Osteocyte (in vitro differentiated cells): ENCODE measurements at regions not wholly inside any gene's neighbourhood (a gene's known extent, or its start where the extent isn't known, plus 50 kb on each side); places are given as distances from the start of the nearest gene placed in this dataset.

Experiments
- DNase-seq: peaks from one replicate; pipeline ENCODE4 v3.0.0; 2021; ENCODE audit warnings: mixed read lengths; ENCODE audit not compliant: unreplicated experiment; ENCODE audit errors: extremely low spot score
- H3K27ac Mint-ChIP-seq: one replicate; pipeline ENCODE4 v1.8.0; 2021; ENCODE audit warnings: mild to moderate bottlenecking, mixed read lengths; ENCODE audit not compliant: unreplicated experiment
- H3K27me3 Mint-ChIP-seq: one replicate; pipeline ENCODE4 v1.8.0; 2021; ENCODE audit warnings: mixed read lengths; ENCODE audit not compliant: unreplicated experiment
- H3K36me3 Mint-ChIP-seq: one replicate; pipeline ENCODE4 v1.8.0; 2021; ENCODE audit warnings: mixed read lengths; ENCODE audit not compliant: unreplicated experiment
- H3K4me1 Mint-ChIP-seq: one replicate; pipeline ENCODE4 v1.8.0; 2021; ENCODE audit warnings: mixed read lengths; ENCODE audit not compliant: unreplicated experiment
- H3K4me3 Mint-ChIP-seq: one replicate; pipeline ENCODE4 v1.8.0; 2021; ENCODE audit warnings: mild to moderate bottlenecking, moderate library complexity, mixed read lengths; ENCODE audit not compliant: unreplicated experiment
- H3K9me3 Mint-ChIP-seq: one replicate; pipeline ENCODE4 v1.8.0; 2021; ENCODE audit warnings: mixed read lengths; ENCODE audit not compliant: unreplicated experiment
- CTCF ChIP-seq: fragments of 200-600 bp; sonication (generic); IDR thresholded peaks from 2 replicates; pipeline ENCODE4 v1.5.0; 2021; ENCODE audit warnings: antibody characterized with exemption, mild to moderate bottlenecking, moderate library complexity

- DNase-seq: no peak
- Mint-ChIP-seq H3K27me3 (peaks cover 70% of the 10 kb centered on the region), H3K9me3 (peaks cover 2% of the 10 kb centered on the region), H3K4me3 (no peak overlapping the region), H3K27ac (no peak overlapping the region), H3K36me3 (no peaks in the 10 kb centered on the region), H3K4me1 (no peaks in the 10 kb centered on the region)
- no peak for TF ChIP-seq CTCF
Observed at GRCh38 chr2:120577721-120578295, 157.9 kb upstream of the GLI2 start.

- H3K4me1 Mint-ChIP-seq: no peaks in the 10 kb centered on the region
- H3K4me3 Mint-ChIP-seq: no peak overlapping the region
- no peak overlapping the region for H3K27ac Mint-ChIP-seq
- H3K9me3 Mint-ChIP-seq: peaks cover 7% of the 10 kb centered on the region
- H3K36me3 Mint-ChIP-seq: no peaks in the 10 kb centered on the region
- no peak for DNase-seq
- no peak for TF ChIP-seq CTCF
- peaks cover 73% of the 10 kb centered on the region for H3K27me3 Mint-ChIP-seq
Observed at GRCh38 chr2:120578576-120579352, 156.9 kb upstream of the GLI2 start.

DNA sequence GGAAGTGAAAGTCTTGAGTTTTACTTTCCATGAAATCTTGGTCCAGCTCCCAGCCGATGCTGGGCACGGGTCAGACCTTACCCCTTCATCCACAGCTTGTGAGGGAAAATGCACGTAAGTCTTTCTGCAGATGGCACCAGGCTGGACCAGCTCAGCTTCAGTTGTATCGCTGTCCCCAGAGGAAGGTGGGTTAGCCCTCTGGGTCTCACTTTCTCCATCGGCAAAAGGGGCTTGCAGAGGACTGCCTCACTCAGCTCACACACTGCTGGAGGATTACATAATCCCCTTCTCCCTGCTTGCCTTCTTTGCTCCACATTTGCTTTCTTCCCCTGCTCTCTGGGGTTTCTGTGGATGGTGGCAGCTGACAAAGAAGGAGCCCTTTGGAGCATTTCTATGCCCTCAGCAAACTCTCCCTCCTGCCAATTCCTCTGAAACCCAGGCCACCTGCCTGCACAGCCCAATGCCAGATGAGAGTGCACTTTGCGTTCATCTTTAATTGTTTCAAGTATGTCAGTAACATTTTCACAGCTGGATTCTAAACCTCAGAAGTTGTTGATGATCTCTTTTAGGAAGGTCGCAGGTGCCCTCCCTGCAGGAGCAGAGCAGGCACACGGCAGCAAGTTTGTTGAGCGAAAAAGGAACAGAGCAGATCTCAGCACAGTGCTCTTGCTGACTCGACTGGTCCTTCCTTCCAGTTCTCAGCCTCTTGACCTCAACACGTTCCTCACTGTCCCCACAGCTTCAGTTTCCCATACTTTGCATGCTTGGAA is 155.6 kb upstream of the GLI2 start:
- DNase-seq: no peak
- Mint-ChIP-seq H3K27me3 (peaks cover 66% of the 10 kb centered on the region), H3K36me3 (no peaks in the 10 kb centered on the region), H3K27ac (no peak overlapping the region), H3K9me3 (peaks cover 7% of the 10 kb centered on the region), H3K4me3 (no peak overlapping the region), H3K4me1 (no peaks in the 10 kb centered on the region)
- no peak for TF ChIP-seq CTCF

GRCh38 chr2:120580709-120581108 is 155.0 kb upstream of the GLI2 start:
- peaks cover 7% of the 10 kb centered on the region for H3K9me3 Mint-ChIP-seq
- no peaks in the 10 kb centered on the region for H3K4me1 Mint-ChIP-seq
- no peak for DNase-seq
- H3K27ac Mint-ChIP-seq: no peak overlapping the region
- H3K36me3 Mint-ChIP-seq: no peaks in the 10 kb centered on the region
- TF ChIP-seq CTCF: no peak
- peaks cover 65% of the 10 kb centered on the region for H3K27me3 Mint-ChIP-seq
- H3K4me3 Mint-ChIP-seq: no peak overlapping the region

DNA sequence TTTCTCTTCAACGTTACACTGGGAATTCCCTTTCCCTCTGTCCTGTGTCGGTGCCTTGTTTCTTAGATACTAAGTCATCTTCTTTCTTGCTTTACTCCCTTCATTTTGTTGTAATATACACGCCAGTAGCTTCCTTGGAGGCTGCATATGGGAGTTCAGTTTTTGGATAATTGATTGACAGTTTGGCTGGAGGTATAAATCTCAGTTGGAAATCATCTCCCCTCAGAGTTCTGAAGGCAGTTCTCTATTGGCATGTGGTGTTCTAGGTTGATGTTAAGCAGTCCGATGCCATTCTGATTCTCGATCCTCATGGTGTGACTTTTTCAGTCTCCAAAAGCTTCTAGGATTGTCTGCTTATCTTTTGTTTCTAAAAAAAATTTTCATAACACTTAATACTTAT is 152.5 kb upstream of the GLI2 start:
- Mint-ChIP-seq H3K4me3 (no peak overlapping the region), H3K27ac (no peak overlapping the region), H3K9me3 (peaks cover 7% of the 10 kb centered on the region), H3K36me3 (no peaks in the 10 kb centered on the region), H3K4me1 (peaks cover 7% of the 10 kb centered on the region), H3K27me3 (peaks cover 57% of the 10 kb centered on the region)
- DNase-seq: no peak
- no peak for TF ChIP-seq CTCF
